ENCODE measurements at regions not wholly inside any gene's neighbourhood (a gene's known extent, or its start where the extent isn't known, plus 50 kb on each side); places are given as distances from the start of the nearest gene placed in this dataset.
A peak's percentile ranks its signal among the peaks of the same experiment; 100 is the strongest.

- no peak overlapping the region for H3K4me3 Mint-ChIP-seq (ENCODE audit: unreplicated experiment)
- no peaks in the 10 kb centered on the region for H3K4me1 Mint-ChIP-seq (ENCODE audit: low read depth, unreplicated experiment)
- Histone ChIP-seq H2AFZ (ENCODE audit: low read depth, low read length) (no peak overlapping the region), H3K27me3 (ENCODE audit: insufficient read depth, low read length) (no peaks in the 10 kb centered on the region), H3K4me2 (ENCODE audit: low read length) (no peak overlapping the region), H3K4me1 (ENCODE audit: insufficient read depth, low read length) (no peaks in the 10 kb centered on the region), H3K36me3 (ENCODE audit: insufficient read depth, low read length) (no peaks in the 10 kb centered on the region), H3K9ac (ENCODE audit: low read length) (no peak overlapping the region), H4K20me1 (ENCODE audit: insufficient read depth, low read length) (no peaks in the 10 kb centered on the region), H3K9me3 (ENCODE audit: insufficient read depth, low read depth, low read length) (no peaks in the 10 kb centered on the region), H3K79me2 (ENCODE audit: insufficient read depth, low read length) (no peaks in the 10 kb centered on the region), H3K4me3 (ENCODE audit: insufficient read depth, low read depth, low read length) (no peak overlapping the region), H3K27ac (ENCODE audit: low read depth, low read length) (no peak overlapping the region)
- DNase-seq (ENCODE audit: low read depth) (no peak), FAIRE-seq (no peak)
- H3K27ac Mint-ChIP-seq (ENCODE audit: unreplicated experiment), result no peak overlapping the region
- no peaks in the 10 kb centered on the region for H3K27me3 Mint-ChIP-seq (ENCODE audit: low read depth, unreplicated experiment)
- no peaks in the 10 kb centered on the region for H3K36me3 Mint-ChIP-seq (ENCODE audit: low read depth, unreplicated experiment)
- TF ChIP-seq EZH2 (IDR thresholded peaks at IDR 0.05; ENCODE audit: insufficient read depth, low read length), result no peak
- no peak for TF ChIP-seq CTCF (IDR thresholded peaks at IDR 0.05; ENCODE audit: insufficient read depth, low read depth, low read length)
- no peaks in the 10 kb centered on the region for H3K9me3 Mint-ChIP-seq (ENCODE audit: unreplicated experiment)
Observed at GRCh38 chr14:28599191-28599590, 167.4 kb upstream of the FOXG1 start.

GRCh38 chr14:28599605-28600004 lies 167.0 kb upstream of the FOXG1 start:
- no peaks in the 10 kb centered on the region for H3K4me1 Mint-ChIP-seq (ENCODE audit: low read depth, unreplicated experiment)
- H3K4me2 ChIP-seq (ENCODE audit: low read length), result no peak overlapping the region
- no peaks in the 10 kb centered on the region for H3K79me2 ChIP-seq (ENCODE audit: insufficient read depth, low read length)
- no peaks in the 10 kb centered on the region for H3K9me3 ChIP-seq (ENCODE audit: insufficient read depth, low read depth, low read length)
- H3K27ac ChIP-seq (ENCODE audit: low read depth, low read length), result no peak overlapping the region
- no peaks in the 10 kb centered on the region for H3K27me3 ChIP-seq (ENCODE audit: insufficient read depth, low read length)
- no peak for TF ChIP-seq CTCF (IDR thresholded peaks at IDR 0.05; ENCODE audit: insufficient read depth, low read depth, low read length)
- TF ChIP-seq EZH2 (IDR thresholded peaks at IDR 0.05; ENCODE audit: insufficient read depth, low read length), result no peak
- H3K4me3 ChIP-seq (ENCODE audit: insufficient read depth, low read depth, low read length), result no peak overlapping the region
- no peak for FAIRE-seq
- no peaks in the 10 kb centered on the region for H3K9me3 Mint-ChIP-seq (ENCODE audit: unreplicated experiment)
- H4K20me1 ChIP-seq (ENCODE audit: insufficient read depth, low read length), result no peaks in the 10 kb centered on the region
- DNase-seq (ENCODE audit: low read depth), result no peak
- H3K9ac ChIP-seq (ENCODE audit: low read length), result no peak overlapping the region
- H3K36me3 ChIP-seq (ENCODE audit: insufficient read depth, low read length), result no peaks in the 10 kb centered on the region
- H3K4me1 ChIP-seq (ENCODE audit: insufficient read depth, low read length), result no peaks in the 10 kb centered on the region
- H2AFZ ChIP-seq (ENCODE audit: low read depth, low read length), result no peak overlapping the region
- H3K27me3 Mint-ChIP-seq (ENCODE audit: low read depth, unreplicated experiment), result no peaks in the 10 kb centered on the region
- no peaks in the 10 kb centered on the region for H3K36me3 Mint-ChIP-seq (ENCODE audit: low read depth, unreplicated experiment)
- H3K4me3 Mint-ChIP-seq (ENCODE audit: unreplicated experiment), result no peak overlapping the region
- H3K27ac Mint-ChIP-seq (ENCODE audit: unreplicated experiment), result no peak overlapping the region

GRCh38 chr14:28603606-28604005 lies 163.0 kb upstream of the FOXG1 start:
- DNase-seq (ENCODE audit: low read depth) (peak; percentile 22), FAIRE-seq (no peak)
- Histone ChIP-seq H3K9me3 (ENCODE audit: insufficient read depth, low read depth, low read length) (no peaks in the 10 kb centered on the region), H2AFZ (ENCODE audit: low read depth, low read length) (no peak overlapping the region), H3K79me2 (ENCODE audit: insufficient read depth, low read length) (no peaks in the 10 kb centered on the region), H3K9ac (ENCODE audit: low read length) (no peak overlapping the region), H3K27ac (ENCODE audit: low read depth, low read length) (no peak overlapping the region), H3K4me3 (ENCODE audit: insufficient read depth, low read depth, low read length) (no peak overlapping the region), H4K20me1 (ENCODE audit: insufficient read depth, low read length) (no peaks in the 10 kb centered on the region), H3K4me2 (ENCODE audit: low read length) (no peak overlapping the region), H3K27me3 (ENCODE audit: insufficient read depth, low read length) (no peaks in the 10 kb centered on the region), H3K4me1 (ENCODE audit: insufficient read depth, low read length) (peaks cover 3% of the 10 kb centered on the region), H3K36me3 (ENCODE audit: insufficient read depth, low read length) (no peaks in the 10 kb centered on the region)
- Mint-ChIP-seq H3K4me3 (ENCODE audit: unreplicated experiment) (no peak overlapping the region), H3K27me3 (ENCODE audit: low read depth, unreplicated experiment) (no peaks in the 10 kb centered on the region), H3K36me3 (ENCODE audit: low read depth, unreplicated experiment) (no peaks in the 10 kb centered on the region), H3K4me1 (ENCODE audit: low read depth, unreplicated experiment) (no peaks in the 10 kb centered on the region), H3K27ac (ENCODE audit: unreplicated experiment) (no peak overlapping the region), H3K9me3 (ENCODE audit: unreplicated experiment) (no peaks in the 10 kb centered on the region)
- TF ChIP-seq CTCF (IDR thresholded peaks at IDR 0.05; ENCODE audit: insufficient read depth, low read depth, low read length), result no peak
- no peak for TF ChIP-seq EZH2 (IDR thresholded peaks at IDR 0.05; ENCODE audit: insufficient read depth, low read length)
